H1 (cell line): ENCODE measurements at regions not wholly inside any gene's neighbourhood (a gene's known extent, or its start where the extent isn't known, plus 50 kb on each side); places are given as distances from the start of the nearest gene placed in this dataset.

Source experiments
- CTCF ChIA-PET: fragments of 300-600 bp; sonication (Branson Sonifier 250); formaldehyde crosslinking; loops from one replicate; lab custom pipeline; 2021; ENCODE audit not compliant: partially characterized antibody; lab: Charles Lee
- POLR2A ChIA-PET: fragments of 300-600 bp; sonication (Branson Sonifier 250); formaldehyde crosslinking; loops from one replicate; lab custom pipeline; 2021; ENCODE audit warnings: inconsistent platforms; ENCODE audit not compliant: partially characterized antibody; lab: Charles Lee
- DNase-seq, 2 experiments: peaks; one replicate each; pipeline versions ENCODE4 v3.0.0 to v3.0.0-alpha.2; 2010 to 2022; ENCODE audit warnings: low spot score in 2 of 2, low read depth in 1 of 2, mixed read lengths in 1 of 2
- FAIRE-seq: peaks from 2 replicates; lab custom pipeline; 2011; peaks lifted over from hg19 to GRCh38; lab: Jason Lieb, UNC
- H2AFZ ChIP-seq: 2 replicates; pipeline ENCODE4 v1.8.1; 2012; ENCODE audit warnings: low read length, inconsistent platforms
- H2AK5ac ChIP-seq: 2 replicates; pipeline ENCODE4 v1.6.1; 2013; ENCODE audit warnings: low read depth, low read length
- H2BK120ac ChIP-seq: replicated peaks from 2 replicates; pipeline ENCODE3; 2013; ENCODE audit warnings: low read depth, low read length, inconsistent platforms
- H2BK12ac ChIP-seq: 2 replicates; pipeline ENCODE4 v1.6.1; 2013; ENCODE audit warnings: low read depth, low read length
- H2BK15ac ChIP-seq: 2 replicates; pipeline ENCODE4 v1.6.1; 2013; ENCODE audit warnings: low read length
- H2BK20ac ChIP-seq: 2 replicates; pipeline ENCODE4 v1.6.1; 2013; ENCODE audit warnings: low read length
- H2BK5ac ChIP-seq: 2 replicates; pipeline ENCODE4 v1.6.1; 2013; ENCODE audit warnings: low read depth, low read length
- H3K14ac ChIP-seq: 2 replicates; pipeline ENCODE4 v1.6.1; 2013; ENCODE audit warnings: inconsistent platforms; ENCODE audit not compliant: insufficient read length
- H3K18ac ChIP-seq: 2 replicates; pipeline ENCODE4 v1.6.1; 2013; ENCODE audit warnings: low read length; ENCODE audit errors: extremely low read depth
- H3K23ac ChIP-seq: 2 replicates; pipeline ENCODE4 v1.6.1; 2013; ENCODE audit warnings: inconsistent platforms; ENCODE audit not compliant: insufficient read length
- H3K23me2 ChIP-seq: 2 replicates; pipeline ENCODE4 v1.6.1; 2013; ENCODE audit warnings: low read depth, low read length
- H3K27ac ChIP-seq: 2 replicates; pipeline ENCODE4 v1.6.1; 2011; ENCODE audit warnings: low read depth, low read length, inconsistent platforms
- H3K27me3 ChIP-seq, 4 experiments: replicated peaks in 1 of 4; 1 replicate in 1 of 4; 2 replicates in 3 of 4; pipeline versions ENCODE4 v1.6.1 to v1.8.1; 2011 to 2013; ENCODE audit warnings: low read length in 3 of 4, mild to moderate bottlenecking in 3 of 4, inconsistent platforms in 2 of 4, mixed read lengths in 2 of 4, moderate library complexity in 1 of 4; ENCODE audit not compliant: control insufficient read depth in 3 of 4, insufficient read depth in 3 of 4; ENCODE audit errors: extremely low read depth in 1 of 4
- H3K36me3 ChIP-seq, 4 experiments: 2 replicates each; pipeline versions ENCODE4 v1.6.1 to v1.8.1; 2011 to 2013; ENCODE audit warnings: mild to moderate bottlenecking in 4 of 4, low read length in 3 of 4, moderate library complexity in 2 of 4, control low read depth in 1 of 4, inconsistent platforms in 1 of 4; ENCODE audit not compliant: insufficient read depth in 4 of 4, control insufficient read depth in 2 of 4
- H3K4ac ChIP-seq: replicated peaks from 2 replicates; pipeline ENCODE3; 2013; ENCODE audit warnings: low read length, low read depth, mixed read lengths, inconsistent platforms; ENCODE audit not compliant: insufficient read length
- H3K4me1 ChIP-seq, 4 experiments: replicated peaks in 1 of 4; 1 replicate in 1 of 4; 2 replicates in 3 of 4; pipeline versions ENCODE4 v1.6.1 to v1.8.1; 2011 to 2013; ENCODE audit warnings: low read length in 3 of 4, inconsistent platforms in 2 of 4, mixed read lengths in 1 of 4; ENCODE audit not compliant: insufficient read depth in 4 of 4, control insufficient read depth in 3 of 4
- H3K4me2 ChIP-seq, 2 experiments: 2 replicates each; pipeline versions ENCODE4 v1.6.1 to v1.8.1; 2011 to 2013; ENCODE audit warnings: low read depth in 2 of 2, low read length in 2 of 2, control low read depth in 1 of 2, inconsistent platforms in 1 of 2, mild to moderate bottlenecking in 1 of 2; ENCODE audit not compliant: insufficient read depth in 1 of 2
- H3K4me3 ChIP-seq, 4 experiments: fragments of 200-600, 300-600 bp in 1 of 4; sonication (generic), shearing (Covaris generic), sonication (Bioruptor Twin) in 1 of 4; 2 replicates each; pipeline versions ENCODE4 v1.5.1 to v1.8.1; 2011 to 2016; ENCODE audit warnings: low read length in 4 of 4, low read depth in 3 of 4, control low read depth in 2 of 4, inconsistent platforms in 2 of 4, mild to moderate bottlenecking in 2 of 4, mixed read lengths in 1 of 4, moderate library complexity in 1 of 4; ENCODE audit not compliant: insufficient read depth in 2 of 4; ENCODE audit errors: extremely low read depth in 1 of 4
- H3K56ac ChIP-seq: replicated peaks from 2 replicates; pipeline ENCODE3; 2013; ENCODE audit warnings: low read depth, mild to moderate bottlenecking, mixed read lengths, low read length, inconsistent platforms; ENCODE audit not compliant: insufficient read length
- H3K79me1 ChIP-seq: 2 replicates; pipeline ENCODE4 v1.6.1; 2013; ENCODE audit warnings: low read depth, low read length, control low read depth
- H3K79me2 ChIP-seq, 2 experiments: 2 replicates each; pipeline versions ENCODE4 v1.6.1 to v1.8.1; 2012 to 2013; ENCODE audit warnings: low read length in 2 of 2, mild to moderate bottlenecking in 2 of 2, inconsistent platforms in 1 of 2; ENCODE audit not compliant: insufficient read depth in 2 of 2, control insufficient read depth in 1 of 2
- H3K9ac ChIP-seq, 4 experiments: replicated peaks in 1 of 4; 1 replicate in 1 of 4; 2 replicates in 3 of 4; pipeline versions ENCODE4 v1.6.1 to v1.8.1; 2011 to 2013; ENCODE audit warnings: low read depth in 3 of 4, low read length in 3 of 4, control low read depth in 2 of 4, mild to moderate bottlenecking in 2 of 4, moderate library complexity in 2 of 4, inconsistent platforms in 1 of 4; ENCODE audit errors: extremely low read depth in 1 of 4
- H3K9me3 ChIP-seq, 2 experiments: 2 replicates each; pipeline versions ENCODE4 v1.6.1 to v1.8.1; 2012 to 2013; ENCODE audit warnings: mild to moderate bottlenecking in 2 of 2, moderate library complexity in 2 of 2, control low read depth in 1 of 2, inconsistent platforms in 1 of 2, low read depth in 1 of 2, low read length in 1 of 2, mixed read lengths in 1 of 2; ENCODE audit not compliant: insufficient read depth in 2 of 2
- H4K20me1 ChIP-seq, 2 experiments: replicated peaks in 1 of 2; 2 replicates each; pipeline versions ENCODE3 to v1.8.1; 2011 to 2013; ENCODE audit warnings: inconsistent platforms in 2 of 2, low read length in 2 of 2, mild to moderate bottlenecking in 1 of 2; ENCODE audit not compliant: insufficient read depth in 2 of 2, control insufficient read depth in 1 of 2
- H4K5ac ChIP-seq: 2 replicates; pipeline ENCODE4 v1.6.1; 2013; ENCODE audit warnings: low read length, low read depth, mixed read lengths, inconsistent platforms; ENCODE audit not compliant: insufficient read length
- H4K8ac ChIP-seq: 2 replicates; pipeline ENCODE4 v1.8.0; 2013; ENCODE audit warnings: mild to moderate bottlenecking, moderate library complexity, low read length, inconsistent platforms; ENCODE audit not compliant: insufficient read depth; ENCODE audit errors: extremely low read depth
- H4K91ac ChIP-seq: replicated peaks from 2 replicates; pipeline ENCODE3; 2013; ENCODE audit warnings: low read length, mixed read lengths, inconsistent platforms; ENCODE audit not compliant: insufficient read length
- ATF2 ChIP-seq: IDR thresholded peaks from 2 replicates; pipeline ENCODE4 v1.6.1; 2012; ENCODE audit warnings: low read length, inconsistent platforms
- CBX5 ChIP-seq: fragments of 300-800, 300-1000 bp; sonication (generic); IDR thresholded peaks from 2 replicates; pipeline ENCODE4 v1.7.1; 2016; ENCODE audit warnings: antibody characterized with exemption, low read length, low read depth
- CBX8 ChIP-seq: fragments of 300-800, 300-1000 bp; sonication (generic); IDR thresholded peaks from 2 replicates; pipeline ENCODE4 v1.7.1; 2016; ENCODE audit warnings: low read depth, low read length, borderline replicate concordance
- CHD1 ChIP-seq: IDR thresholded peaks from 2 replicates; pipeline ENCODE4 v1.6.1; 2012; ENCODE audit warnings: low read depth, low read length, improper control_type of control experiment
- EGR1 ChIP-seq: IDR thresholded peaks from 2 replicates; pipeline ENCODE4 v1.6.1; 2011; ENCODE audit warnings: low read depth, low read length, borderline replicate concordance
- EZH2 ChIP-seq: fragments of 200-600 bp; sonication (generic); IDR thresholded peaks from 2 replicates; pipeline ENCODE4 v1.7.1; 2012; ENCODE audit warnings: low read depth, mild to moderate bottlenecking, moderate library complexity, low read length, inconsistent platforms; ENCODE audit not compliant: severe bottlenecking
- GABPA ChIP-seq: IDR thresholded peaks from 2 replicates; pipeline ENCODE4 v1.6.1; 2011; ENCODE audit warnings: mild to moderate bottlenecking, low read length, moderate library complexity, borderline replicate concordance; ENCODE audit not compliant: insufficient read depth
- JUND ChIP-seq: IDR thresholded peaks from 2 replicates; pipeline ENCODE4 v1.6.1; 2011; ENCODE audit warnings: mild to moderate bottlenecking, improper control_type of control experiment, low read length
- RNF2 ChIP-seq: fragments of 200-900, 300-1000 bp; sonication (generic); IDR thresholded peaks from 2 replicates; pipeline ENCODE4 v1.7.1; 2016; ENCODE audit warnings: borderline replicate concordance, low read depth, mild to moderate bottlenecking, antibody characterized with exemption, low read length; ENCODE audit not compliant: poor library complexity, severe bottlenecking; ENCODE audit errors: missing control alignments
- SIX5 ChIP-seq: IDR thresholded peaks from 2 replicates; pipeline ENCODE4 v1.6.1; 2011; ENCODE audit warnings: mild to moderate bottlenecking, low read depth, low read length
- SRF ChIP-seq: IDR thresholded peaks from 2 replicates; pipeline ENCODE4 v1.6.1; 2011; ENCODE audit warnings: mild to moderate bottlenecking, low read depth, low read length, moderate library complexity
- SUZ12 ChIP-seq: fragments of 200-600 bp; sonication (generic); IDR thresholded peaks from 2 replicates; pipeline ENCODE4 v1.6.1; 2012; ENCODE audit warnings: mild to moderate bottlenecking, inconsistent platforms, low read length, moderate library complexity, mixed read lengths
- YY1 ChIP-seq: IDR thresholded peaks from 2 replicates; pipeline ENCODE4 v1.6.1; 2011; ENCODE audit warnings: low read depth, mild to moderate bottlenecking, low read length
- WGBS, 2 experiments: shearing (Covaris generic) in 1 of 2; methylation state at CpG; one replicate each; pipeline versions ENCODE4 v1.1.6 to v1.1.7; 2013 to 2015; ENCODE audit warnings: low lambda C conversion rate in 2 of 2, mixed read lengths in 2 of 2, inconsistent platforms in 1 of 2, low coverage in 1 of 2, missing lambda C conversion rate in 1 of 2; ENCODE audit not compliant: insufficient replicate concordance in 2 of 2, insufficient coverage in 1 of 2, insufficient read length in 1 of 2; ENCODE audit errors: extremely low coverage in 1 of 2, missing lambda C conversion rate in 1 of 2; 5-methylcytosine and 5-hydroxymethylcytosine counted together

- H3K9ac ChIP-seq = no peak overlapping the region
- H3K56ac ChIP-seq = no peak overlapping the region
- no peak overlapping the region for H3K18ac ChIP-seq
- no peak overlapping the region for H3K4ac ChIP-seq
- H3K4me3 ChIP-seq = no peak overlapping the region
- H3K36me3 ChIP-seq = no peaks in the 10 kb centered on the region
- H3K4me1 ChIP-seq = peaks cover 0 to 4% (median 0%) of the 10 kb centered on the region in 4 experiments; a peak in 1 of 7 replicates
- no peak overlapping the region for H2AFZ ChIP-seq
- DNase-seq (no peak), FAIRE-seq (no peak)
- H3K27me3 ChIP-seq = no peaks in the 10 kb centered on the region
- H3K23ac ChIP-seq = no peak overlapping the region
- no peaks in the 10 kb centered on the region for H4K20me1 ChIP-seq
- no peak overlapping the region for H4K8ac ChIP-seq
- no peak overlapping the region for H2BK20ac ChIP-seq
- no peaks in the 10 kb centered on the region for H3K23me2 ChIP-seq
- no peak overlapping the region for H2BK15ac ChIP-seq
- H3K79me1 ChIP-seq = no peaks in the 10 kb centered on the region
- no peak overlapping the region for H3K14ac ChIP-seq
- no peaks in the 10 kb centered on the region for H3K9me3 ChIP-seq
- no peak overlapping the region for H4K5ac ChIP-seq
- CTCF ChIA-PET = interaction anchor here (0.6 to 1.8 kb wide), 3 partner anchors 269 to 1180 kb away, joined by 3 to 6 read pairs (median 4); no protein-coding TSS in a partner anchor
- no peak overlapping the region for H2BK120ac ChIP-seq
- H3K27ac ChIP-seq = no peak overlapping the region
- no peak overlapping the region for H2BK5ac ChIP-seq
- no peak overlapping the region for H2BK12ac ChIP-seq
- no peak overlapping the region for H3K4me2 ChIP-seq
- TF ChIP-seq RNF2 (no peak), CBX5 (no peak), EZH2 (no peak), CHD1 (no peak), EGR1 (no peak), YY1 (no peak), CBX8 (no peak), ATF2 (no peak), JUND (no peak), GABPA (no peak), SUZ12 (no peak), SRF (no peak), SIX5 (no peak)
- POLR2A ChIA-PET = no interaction called here
- no peak overlapping the region for H4K91ac ChIP-seq
- no peaks in the 10 kb centered on the region for H3K79me2 ChIP-seq
- WGBS, 2 experiments = 86% methylated on average over 1 of the region's 1 CpG; no CpG with 5 or more reads in 1 of the 2 experiments
- no peak overlapping the region for H2AK5ac ChIP-seq
Measured at GRCh38 chr14:37668646-37669045, 73.2 kb downstream of the TTC6 start.
